Fibroblast of skin of left quadriceps (primary cell): ENCODE measurements at regions not wholly inside any gene's neighbourhood (a gene's known extent, or its start where the extent isn't known, plus 50 kb on each side); places are given as distances from the start of the nearest gene placed in this dataset.
A peak's percentile ranks its signal among the peaks of the same experiment; 100 is the strongest.

ENCODE experiments used
- DNase-seq, 2 experiments: peaks; one replicate each; pipeline ENCODE4 v3.0.0-alpha.2; 2013; ENCODE audit warnings: low read depth in 2 of 2

DNA sequence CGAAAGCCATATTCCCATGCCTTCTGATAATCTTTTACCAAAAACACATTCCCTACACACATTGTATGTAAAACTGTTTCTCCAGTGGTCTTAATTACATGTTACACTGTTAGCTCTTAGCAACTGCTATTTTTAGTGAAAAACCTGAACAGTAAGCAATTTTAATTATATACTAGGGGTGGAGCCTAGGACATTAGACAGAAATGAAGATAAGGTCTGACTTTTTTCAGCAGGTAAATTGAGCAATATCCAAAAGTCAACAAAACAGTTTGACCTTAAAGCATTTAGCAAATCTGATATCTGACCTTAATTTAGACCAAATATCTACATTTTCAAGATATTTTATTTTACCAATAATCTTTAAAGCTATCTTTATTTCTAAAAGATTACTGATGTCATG lies 60.2 kb downstream of the PDE6H start:
- no peak for DNase-seq

DNA sequence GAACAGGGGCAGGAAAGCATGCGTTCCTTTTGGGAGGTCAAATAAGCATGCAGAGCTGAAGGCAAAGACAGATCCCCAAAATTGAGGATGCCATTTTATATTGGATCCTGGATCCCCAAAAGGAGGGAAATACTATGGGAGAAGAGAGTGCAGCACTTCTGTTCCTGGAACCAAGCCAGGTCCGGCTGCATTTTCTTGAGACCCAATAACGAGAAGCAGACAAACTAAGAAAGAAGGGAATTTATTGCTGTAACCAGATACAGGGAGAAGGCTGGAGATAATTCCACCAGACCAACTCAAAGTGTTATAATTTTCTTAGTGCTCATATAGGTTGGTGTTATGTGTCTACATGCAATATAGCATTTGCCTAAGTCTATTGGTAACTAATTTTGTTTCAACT lies 60.8 kb downstream of the PDE6H start:
- DNase-seq = no peak

DNA sequence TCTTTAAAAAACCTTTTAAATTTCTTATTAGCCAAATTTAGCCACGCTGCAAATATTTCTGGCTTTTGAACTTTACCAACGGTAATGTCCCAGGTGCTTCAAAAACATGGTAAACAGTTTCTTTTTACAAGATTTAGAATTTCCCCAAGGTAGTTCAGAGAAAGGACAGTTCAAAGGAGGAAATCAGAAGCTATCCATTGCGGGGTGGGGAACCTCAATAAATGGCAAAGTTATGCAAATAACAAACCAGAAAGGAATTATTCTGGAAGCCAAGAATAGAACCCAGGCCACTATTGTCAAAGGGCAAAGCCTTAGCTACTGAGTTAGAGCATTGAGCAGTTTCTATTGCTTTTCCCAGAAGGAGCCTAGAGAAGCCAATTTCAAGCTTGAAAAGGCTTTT lies 62.3 kb downstream of the PDE6H start:
- no peak for DNase-seq

DNA sequence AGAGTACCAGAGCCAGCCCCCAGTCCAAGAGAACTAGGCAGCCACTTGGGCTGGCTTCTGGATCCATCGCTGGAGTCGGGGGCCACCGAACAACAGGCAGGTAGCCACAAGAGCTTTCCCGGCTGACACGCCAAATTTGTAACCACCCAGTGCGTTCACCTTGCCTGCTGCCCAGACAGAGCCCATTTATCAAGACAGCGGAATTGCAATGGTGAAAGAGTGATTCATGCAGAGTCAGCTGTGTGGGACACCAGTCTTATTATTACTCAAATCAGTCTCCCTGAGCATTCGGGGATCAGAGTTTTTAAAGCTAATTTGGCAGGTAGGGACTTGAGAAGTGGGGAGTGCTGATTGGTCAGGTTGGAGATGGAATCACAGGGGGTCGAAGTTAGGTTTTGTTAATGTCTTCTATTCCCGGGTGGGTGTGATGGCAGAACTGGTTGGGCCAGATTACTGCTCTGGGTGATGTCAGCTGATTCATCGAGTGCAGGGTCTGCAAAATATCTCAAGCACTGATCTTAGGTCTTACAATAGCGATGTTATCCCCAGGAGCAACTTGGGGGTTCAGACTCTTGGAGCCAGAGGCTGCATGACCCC lies 64.3 kb downstream of the PDE6H start:
- DNase-seq = no peak

DNA sequence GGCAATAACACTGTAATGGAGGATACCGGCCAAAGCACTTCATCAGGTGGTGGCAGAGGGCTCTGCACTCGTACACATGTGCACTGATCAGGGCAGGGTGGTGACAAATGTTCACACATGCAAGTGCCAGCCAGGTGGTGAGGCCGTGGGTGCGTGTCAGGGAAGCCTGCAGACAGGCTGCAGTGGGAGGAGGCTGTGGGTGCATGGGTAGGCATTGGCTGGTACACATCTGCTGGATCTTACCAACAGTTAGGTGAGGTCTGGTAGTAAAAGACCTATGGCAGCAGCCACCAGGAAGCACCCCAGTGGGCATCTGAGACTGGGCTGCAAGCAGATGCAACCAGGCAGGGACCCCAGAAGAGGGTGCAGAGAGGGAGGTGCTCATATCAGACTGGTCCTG lies 65.3 kb downstream of the PDE6H start:
- DNase-seq = no peak

DNA sequence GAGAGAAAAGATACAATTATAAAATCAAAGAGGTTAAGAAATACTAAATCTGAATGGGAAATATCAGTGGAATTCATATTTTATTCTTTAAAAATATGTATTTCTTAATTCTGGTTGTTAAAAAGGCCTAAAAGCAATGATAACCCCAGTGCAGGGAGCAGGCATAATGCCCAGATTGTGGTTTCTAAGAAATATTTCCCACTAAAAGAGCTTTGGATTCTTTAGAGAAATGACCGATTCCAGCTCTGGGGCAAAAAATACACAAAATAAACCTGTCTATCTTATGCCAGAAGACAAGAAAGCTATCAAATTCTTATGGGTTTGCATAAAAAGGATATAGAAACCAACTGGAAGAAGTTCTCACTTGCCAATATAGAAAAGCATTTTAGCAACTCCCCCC lies 71.6 kb downstream of the PDE6H start:
- DNase-seq = peak; percentile 18 to 23

DNA sequence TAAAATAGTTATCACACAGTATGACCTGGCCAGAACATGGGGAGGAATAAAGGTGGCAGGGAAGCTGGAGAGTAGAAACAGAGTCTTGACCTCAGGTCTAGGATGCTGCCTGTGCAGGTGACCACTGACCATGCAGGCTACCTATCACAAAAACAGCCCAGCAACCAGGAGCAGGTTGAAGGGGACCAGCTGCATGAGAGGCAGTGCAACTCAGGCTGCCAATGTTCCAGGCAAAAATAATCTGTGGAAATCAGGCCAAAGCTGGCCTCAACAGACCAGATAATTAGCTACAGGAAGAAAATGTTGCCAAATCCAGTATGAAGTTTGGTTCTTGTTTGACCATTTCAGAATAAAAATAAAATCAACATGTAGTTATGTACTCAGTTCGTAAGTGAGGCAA lies 72.6 kb downstream of the PDE6H start:
- DNase-seq = no peak

DNA sequence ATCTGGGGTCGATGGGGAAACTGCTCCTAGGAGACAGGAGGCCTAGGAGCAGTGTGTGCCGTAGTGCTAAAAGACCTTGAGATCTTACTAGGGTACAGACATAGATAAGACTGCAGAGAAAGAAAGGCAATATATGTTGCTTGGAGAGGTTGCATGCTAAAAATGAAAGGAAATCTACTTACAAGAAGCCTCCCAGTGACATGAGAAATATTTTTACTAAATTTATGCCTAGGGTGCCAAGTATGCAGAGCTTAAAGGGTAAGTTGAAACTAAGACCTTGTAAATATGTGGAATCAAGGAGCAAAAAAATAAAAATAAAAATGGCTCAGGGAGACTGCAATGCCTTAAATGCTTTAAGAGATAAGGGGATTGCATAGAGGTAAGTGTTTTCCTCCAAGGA lies 74.8 kb downstream of the PDE6H start:
- DNase-seq = no peak

DNA sequence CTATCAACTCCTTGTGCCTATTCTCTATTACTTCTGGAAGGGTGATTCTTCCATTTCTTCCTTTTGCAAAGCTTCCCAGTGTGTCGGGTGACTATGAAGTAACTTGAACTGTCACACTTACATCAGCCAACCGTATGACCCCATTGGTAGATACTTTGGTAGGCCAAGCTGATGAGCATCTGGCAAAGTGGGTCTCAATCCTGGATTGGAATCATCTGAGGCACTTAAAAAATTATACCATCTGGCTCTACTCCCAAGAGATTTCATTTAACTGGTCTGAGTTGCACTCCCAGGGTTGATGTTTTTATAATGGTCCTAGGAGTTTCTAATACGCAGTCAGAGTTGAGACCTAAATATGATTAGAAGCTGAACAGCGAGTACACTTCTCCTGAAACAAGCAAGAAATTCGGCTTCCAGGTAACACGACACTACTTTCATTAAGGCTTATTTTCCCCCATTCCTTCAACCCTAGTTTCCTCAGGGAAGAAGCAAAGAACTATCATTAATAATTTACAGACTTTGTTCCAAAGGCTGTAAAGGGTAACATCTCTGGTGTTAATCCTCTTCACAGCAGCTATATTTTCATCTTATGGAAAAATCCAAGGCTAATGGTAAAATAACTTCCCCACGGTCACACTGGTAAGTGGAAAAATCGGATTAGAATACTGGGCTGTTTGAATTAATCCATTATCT lies 76.8 kb downstream of the PDE6H start:
- DNase-seq = no peak

DNA sequence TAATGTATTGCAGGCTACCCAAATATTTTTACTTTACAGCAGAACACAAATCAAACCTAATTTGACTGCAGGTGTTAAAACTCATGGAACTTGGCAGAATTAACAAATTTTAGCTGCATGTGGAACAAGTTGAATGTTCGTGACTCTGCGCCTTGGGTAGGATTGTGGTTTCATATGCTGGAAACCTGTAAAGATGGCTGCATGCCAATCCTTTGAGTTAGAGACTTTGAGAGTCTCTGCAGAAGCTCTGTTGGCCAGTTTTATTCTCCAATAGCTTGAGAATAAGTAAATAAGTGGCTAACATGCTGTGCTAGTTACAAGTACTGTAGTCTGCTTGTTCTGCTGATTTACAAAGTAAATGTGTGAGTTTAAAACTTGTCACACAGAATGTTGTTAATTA lies 77.8 kb downstream of the PDE6H start:
- DNase-seq = no peak

DNA sequence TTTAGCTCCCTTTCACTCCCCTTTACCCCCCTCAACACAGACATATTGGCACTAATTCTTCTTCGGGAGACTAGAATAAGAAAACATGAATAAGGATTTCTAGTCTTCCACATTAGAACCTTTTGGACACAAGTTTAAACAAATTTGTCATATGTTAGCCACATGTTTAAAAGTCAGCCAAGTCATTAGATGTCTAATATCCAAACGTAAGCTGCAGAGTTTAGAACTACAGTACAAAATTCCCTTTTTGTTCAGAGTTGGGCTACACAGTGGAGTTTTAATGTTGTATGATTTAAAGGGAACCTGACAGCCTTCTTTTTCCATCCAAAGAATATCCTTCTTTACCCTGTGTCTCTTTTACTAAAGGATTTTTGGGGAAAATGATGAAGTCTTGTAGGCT lies 79.8 kb downstream of the PDE6H start:
- DNase-seq = no peak

DNA sequence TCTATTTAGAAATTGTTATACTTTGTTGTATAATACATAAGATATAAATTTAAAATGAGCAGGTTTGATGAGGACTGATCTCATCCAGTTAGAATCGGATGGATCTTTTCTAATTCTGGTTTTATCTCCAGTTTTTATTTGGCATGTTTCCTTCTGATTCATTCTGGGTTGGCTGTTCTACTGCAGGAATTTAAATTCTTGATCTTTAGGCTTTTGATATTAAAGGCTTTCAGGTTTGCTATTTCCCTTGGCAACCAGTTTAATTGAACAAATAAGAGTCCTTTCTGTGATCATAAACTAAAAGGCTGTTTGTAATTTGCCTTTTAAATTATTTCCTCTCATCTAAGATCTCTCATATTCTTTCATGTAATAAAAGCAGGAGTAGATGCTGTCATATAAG lies 83.4 kb downstream of the PDE6H start:
- DNase-seq = no peak
